ENCODE measurements at regions not wholly inside any gene's neighbourhood (a gene's known extent, or its start where the extent isn't known, plus 50 kb on each side); places are given as distances from the start of the nearest gene placed in this dataset.
"Not testable (repeated sequence)": the region's sequence is repeated elsewhere in the genome, so short reads cannot be mapped to it uniquely, and the experiment has no call there.

DNA sequence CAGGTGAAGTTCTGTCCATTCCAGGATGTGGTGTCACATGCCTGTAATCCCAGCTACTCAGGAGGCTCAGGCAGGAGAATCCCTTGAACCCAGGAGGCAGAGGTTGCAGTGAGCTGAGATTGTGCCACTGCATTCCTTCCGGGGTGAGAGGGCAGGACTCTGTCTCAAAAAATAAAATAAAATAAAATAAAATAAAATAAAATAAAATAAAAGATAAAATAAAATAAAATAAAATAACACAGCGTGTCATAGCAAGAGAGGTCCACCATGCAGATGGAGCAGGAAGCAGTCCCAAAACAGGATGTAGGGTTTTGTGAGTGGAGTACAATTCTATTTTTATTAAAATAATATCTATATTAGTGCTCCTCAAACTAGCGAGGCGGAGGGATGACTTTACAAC, 83.1 kb upstream of the CD82 start:
- TF ChIP-seq, protein P1, sequence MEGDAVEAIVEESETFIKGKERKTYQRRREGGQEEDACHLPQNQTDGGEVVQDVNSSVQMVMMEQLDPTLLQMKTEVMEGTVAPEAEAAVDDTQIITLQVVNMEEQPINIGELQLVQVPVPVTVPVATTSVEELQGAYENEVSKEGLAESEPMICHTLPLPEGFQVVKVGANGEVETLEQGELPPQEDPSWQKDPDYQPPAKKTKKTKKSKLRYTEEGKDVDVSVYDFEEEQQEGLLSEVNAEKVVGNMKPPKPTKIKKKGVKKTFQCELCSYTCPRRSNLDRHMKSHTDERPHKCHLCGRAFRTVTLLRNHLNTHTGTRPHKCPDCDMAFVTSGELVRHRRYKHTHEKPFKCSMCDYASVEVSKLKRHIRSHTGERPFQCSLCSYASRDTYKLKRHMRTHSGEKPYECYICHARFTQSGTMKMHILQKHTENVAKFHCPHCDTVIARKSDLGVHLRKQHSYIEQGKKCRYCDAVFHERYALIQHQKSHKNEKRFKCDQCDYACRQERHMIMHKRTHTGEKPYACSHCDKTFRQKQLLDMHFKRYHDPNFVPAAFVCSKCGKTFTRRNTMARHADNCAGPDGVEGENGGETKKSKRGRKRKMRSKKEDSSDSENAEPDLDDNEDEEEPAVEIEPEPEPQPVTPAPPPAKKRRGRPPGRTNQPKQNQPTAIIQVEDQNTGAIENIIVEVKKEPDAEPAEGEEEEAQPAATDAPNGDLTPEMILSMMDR (IDR thresholded peaks at IDR 0.05): not testable (repeated sequence)
- not testable (repeated sequence) for TF ChIP-seq POLR2AphosphoS5, POLR2A, EP300 (IDR thresholded peaks at IDR 0.05)

Measured in suprapubic skin (tissue), 4 donors.